IMR-90 (cell line): ENCODE measurements at regions not wholly inside any gene's neighbourhood (a gene's known extent, or its start where the extent isn't known, plus 50 kb on each side); places are given as distances from the start of the nearest gene placed in this dataset.

Source experiments
- BHLHE40 ChIP-seq: fragments of 150-350 bp; IDR thresholded peaks from 2 replicates; pipeline ENCODE4 v1.6.1; 2016; ENCODE audit warnings: mild to moderate bottlenecking, low read depth, low read length
- MXI1 ChIP-seq: IDR thresholded peaks from 2 replicates; pipeline ENCODE4 v1.6.1; 2012; ENCODE audit warnings: low read depth, mild to moderate bottlenecking, low read length, moderate library complexity, borderline replicate concordance
- POLR2A ChIP-seq: IDR thresholded peaks from 2 replicates; pipeline ENCODE4 v1.6.1; 2012; ENCODE audit warnings: mild to moderate bottlenecking, low read depth, low read length
- RCOR1 ChIP-seq: IDR thresholded peaks from 2 replicates; pipeline ENCODE4 v1.6.1; 2012; ENCODE audit warnings: mild to moderate bottlenecking, low read length, improper control_type of control experiment; ENCODE audit not compliant: insufficient replicate concordance
- TF ChIP-seq, protein P1 (sequence below): conservative IDR thresholded peaks from 2 replicates; pipeline ENCODE4 v1.5.1; 2012; ENCODE audit warnings: mild to moderate bottlenecking, low read depth, low read length, improper control_type of control experiment

DNA sequence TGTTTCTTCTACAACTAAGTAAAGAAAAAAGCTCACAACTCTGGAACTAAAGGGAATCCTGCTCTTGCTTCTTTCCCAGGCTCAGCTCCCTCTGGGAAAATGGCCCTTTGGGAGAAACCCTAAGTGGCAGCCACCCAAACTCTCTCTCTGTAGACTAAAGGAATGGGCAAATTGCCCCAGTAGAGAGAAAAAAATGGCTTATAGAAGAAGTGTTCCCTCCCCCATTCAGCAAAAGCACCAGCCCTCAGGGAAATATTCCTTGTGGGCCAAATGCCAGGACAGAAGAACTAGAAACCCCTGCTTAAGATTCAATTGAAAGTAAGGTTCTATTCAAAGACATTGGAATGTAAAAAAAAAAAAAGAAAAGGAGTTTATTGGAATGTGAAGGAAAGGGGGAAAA is 603.7 kb upstream of the ALCAM start:
- TF ChIP-seq, protein P1, sequence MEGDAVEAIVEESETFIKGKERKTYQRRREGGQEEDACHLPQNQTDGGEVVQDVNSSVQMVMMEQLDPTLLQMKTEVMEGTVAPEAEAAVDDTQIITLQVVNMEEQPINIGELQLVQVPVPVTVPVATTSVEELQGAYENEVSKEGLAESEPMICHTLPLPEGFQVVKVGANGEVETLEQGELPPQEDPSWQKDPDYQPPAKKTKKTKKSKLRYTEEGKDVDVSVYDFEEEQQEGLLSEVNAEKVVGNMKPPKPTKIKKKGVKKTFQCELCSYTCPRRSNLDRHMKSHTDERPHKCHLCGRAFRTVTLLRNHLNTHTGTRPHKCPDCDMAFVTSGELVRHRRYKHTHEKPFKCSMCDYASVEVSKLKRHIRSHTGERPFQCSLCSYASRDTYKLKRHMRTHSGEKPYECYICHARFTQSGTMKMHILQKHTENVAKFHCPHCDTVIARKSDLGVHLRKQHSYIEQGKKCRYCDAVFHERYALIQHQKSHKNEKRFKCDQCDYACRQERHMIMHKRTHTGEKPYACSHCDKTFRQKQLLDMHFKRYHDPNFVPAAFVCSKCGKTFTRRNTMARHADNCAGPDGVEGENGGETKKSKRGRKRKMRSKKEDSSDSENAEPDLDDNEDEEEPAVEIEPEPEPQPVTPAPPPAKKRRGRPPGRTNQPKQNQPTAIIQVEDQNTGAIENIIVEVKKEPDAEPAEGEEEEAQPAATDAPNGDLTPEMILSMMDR, result no peak
- no peak for TF ChIP-seq RCOR1
- no peak for TF ChIP-seq POLR2A
- TF ChIP-seq BHLHE40, result no peak
- no peak for TF ChIP-seq MXI1
